G401.6 (cell line): ENCODE measurements at regions not wholly inside any gene's neighbourhood (a gene's known extent, or its start where the extent isn't known, plus 50 kb on each side); places are given as distances from the start of the nearest gene placed in this dataset.
A peak's percentile ranks its signal among the peaks of the same experiment; 100 is the strongest.

ENCODE experiments used
- FAIRE-seq: peaks from 2 replicates; lab custom pipeline; 2012; peaks lifted over from hg19 to GRCh38; lab: Jason Lieb, UNC

DNA sequence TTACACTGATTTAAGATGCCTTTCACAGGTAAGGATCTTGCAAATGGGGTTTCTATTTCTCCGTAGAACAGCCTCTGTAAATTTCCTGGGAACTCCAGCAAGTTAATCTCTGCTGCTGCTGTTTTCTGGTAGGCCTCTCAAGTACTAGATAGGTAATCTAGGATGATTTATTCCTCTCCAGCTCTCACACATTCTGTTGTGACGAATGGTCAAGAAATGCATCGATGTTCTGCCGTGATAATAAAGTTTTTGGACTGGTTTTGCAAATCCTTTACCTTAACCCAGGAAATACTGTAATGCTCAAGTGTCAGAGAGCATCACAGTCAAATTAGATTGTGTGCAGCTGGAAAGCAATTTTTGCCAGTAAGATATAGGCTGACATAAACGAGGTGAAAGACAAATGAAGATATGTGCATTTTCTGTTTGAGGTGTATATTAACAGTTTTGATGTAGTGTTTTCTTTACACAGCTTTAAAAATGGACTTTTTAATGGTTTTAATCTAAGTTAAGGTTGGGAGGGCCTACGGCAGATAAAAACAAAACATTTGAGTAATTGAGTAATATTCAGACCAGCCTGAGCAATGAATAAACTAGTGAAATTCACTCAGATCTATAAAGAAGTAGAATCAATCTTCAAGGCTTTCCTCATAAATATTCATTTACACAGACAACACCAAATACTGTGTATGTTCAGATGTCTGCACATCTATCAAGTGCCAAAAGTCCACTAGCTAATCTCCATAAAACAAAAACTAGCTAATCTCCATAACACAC is 300.6 kb upstream of the EDIL3 start:
- no peak for FAIRE-seq

DNA sequence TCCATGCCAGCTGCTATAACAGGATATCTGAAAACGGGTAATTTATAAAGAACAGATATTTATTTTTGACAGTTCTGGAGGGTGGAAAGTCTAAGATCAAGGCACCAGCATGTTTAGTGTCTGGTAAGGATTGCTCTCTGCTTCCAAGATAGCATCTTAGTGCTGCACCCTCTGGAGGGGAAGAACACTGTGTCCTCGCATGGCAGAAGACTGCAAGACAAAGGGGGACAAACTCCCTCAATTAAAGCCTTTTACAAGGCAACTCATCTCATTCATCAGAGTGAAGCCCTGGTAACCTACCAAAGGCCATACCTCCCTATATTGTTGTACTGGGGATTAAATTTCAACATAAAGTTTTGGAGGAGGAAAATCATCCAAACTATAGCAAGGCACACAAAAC is 298.9 kb upstream of the EDIL3 start:
- FAIRE-seq: no peak

GRCh38 chr5:84682531-84682930 is 297.9 kb upstream of the EDIL3 start:
- FAIRE-seq: no peak

- no peak for FAIRE-seq
Observed at GRCh38 chr5:84680908-84681307, 296.2 kb upstream of the EDIL3 start.

GRCh38 chr5:84673785-84674184 is 289.1 kb upstream of the EDIL3 start:
- FAIRE-seq: no peak

GRCh38 chr5:84667576-84667975 is 282.9 kb upstream of the EDIL3 start:
- no peak for FAIRE-seq

- FAIRE-seq: no peak
Observed at GRCh38 chr5:84650429-84650828, 265.7 kb upstream of the EDIL3 start.

DNA sequence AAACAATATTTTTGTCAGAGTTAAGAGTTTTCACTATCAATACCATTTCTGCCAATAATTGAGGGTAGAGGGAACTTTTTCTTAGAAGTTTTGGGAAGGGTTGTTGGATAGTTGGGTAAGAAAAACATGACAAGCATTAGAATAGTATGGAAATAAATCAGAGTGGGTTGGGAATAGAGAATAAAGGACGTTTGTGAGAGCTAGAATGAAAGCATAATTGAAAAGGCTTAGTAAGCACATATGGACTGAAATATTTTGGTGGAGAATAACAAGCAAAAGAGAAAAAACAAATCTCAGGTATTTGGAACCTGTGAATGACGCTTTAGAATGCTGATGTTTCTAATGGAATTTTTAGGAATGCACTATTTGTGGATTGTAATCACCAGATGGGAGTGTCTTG is 262.9 kb upstream of the EDIL3 start:
- no peak for FAIRE-seq

- FAIRE-seq: no peak
Observed at GRCh38 chr5:84642795-84643194, 258.1 kb upstream of the EDIL3 start.

DNA sequence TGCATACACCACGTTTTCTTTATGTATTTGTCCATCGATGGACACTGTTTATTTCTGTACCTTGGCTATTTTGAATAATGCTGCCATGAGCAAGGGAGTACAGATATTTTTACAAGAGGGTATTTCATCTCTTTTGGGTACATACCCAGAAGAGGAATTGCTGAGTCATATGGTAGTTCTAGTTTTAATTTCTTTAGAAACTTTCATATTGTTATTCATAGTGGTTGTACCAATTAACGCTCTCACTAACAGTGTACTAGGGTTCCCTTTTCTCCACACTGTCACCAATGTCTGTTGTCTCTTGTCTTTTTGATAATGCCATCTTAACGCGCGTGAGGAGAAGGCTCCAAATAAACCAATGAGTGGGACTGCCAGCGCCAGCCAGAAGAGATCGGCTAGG is 257.6 kb upstream of the EDIL3 start:
- FAIRE-seq: no peak

DNA sequence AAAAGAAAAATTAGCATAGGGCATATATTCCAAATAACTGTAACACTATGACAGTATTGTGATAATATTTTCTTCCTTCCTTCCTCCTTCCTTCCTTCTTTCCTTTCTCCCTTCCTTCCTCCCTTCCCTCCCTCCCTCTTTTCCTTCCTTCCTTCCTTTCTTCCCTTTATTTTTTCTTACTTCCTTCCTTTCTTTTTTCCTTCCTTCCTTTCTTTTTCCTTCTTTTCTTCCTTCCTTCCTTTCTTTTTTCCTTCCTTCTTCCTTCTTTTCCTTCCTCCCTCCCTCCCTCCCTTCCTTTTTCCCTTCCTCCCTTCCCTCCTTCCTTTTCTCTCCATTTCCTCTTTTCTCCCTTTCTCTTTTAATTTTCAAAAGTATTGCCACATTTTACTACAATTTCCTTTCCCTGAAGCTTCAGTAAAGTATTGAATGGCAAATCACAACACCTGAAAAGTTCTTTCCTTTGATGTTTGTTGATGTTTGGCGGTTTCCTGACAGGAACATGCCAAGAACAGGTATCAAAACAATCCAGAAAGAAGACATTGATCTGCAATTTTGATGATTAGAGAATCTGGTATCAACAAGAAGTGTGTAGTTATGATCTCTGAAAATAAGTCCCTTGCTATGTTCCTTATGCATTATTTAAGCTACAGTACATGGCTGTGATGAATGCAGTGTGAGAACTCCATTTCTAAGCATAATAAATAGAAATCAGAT is 253.1 kb upstream of the EDIL3 start:
- FAIRE-seq: no peak

GRCh38 chr5:84635235-84636055 is 250.8 kb upstream of the EDIL3 start:
- no peak for FAIRE-seq

DNA sequence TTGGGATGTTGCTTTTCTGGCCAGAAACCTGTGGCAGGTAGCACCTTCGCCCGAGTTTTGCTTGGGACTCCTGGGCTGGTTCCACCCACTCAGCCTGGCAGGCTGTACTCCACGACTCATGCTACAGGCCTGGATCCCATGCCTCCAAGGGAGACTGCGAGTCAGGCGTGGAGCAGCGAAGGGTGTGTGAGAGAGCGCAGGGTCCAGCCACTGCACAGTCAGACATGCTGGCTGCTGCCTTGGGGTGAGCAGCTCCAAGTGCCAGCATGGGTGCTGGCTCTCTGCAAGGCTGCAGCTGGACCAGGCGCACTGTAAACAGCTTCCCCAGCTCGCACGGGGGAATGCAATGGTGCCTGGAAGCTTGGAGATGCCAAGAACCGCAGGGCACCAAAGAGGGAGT is 249.6 kb upstream of the EDIL3 start:
- no peak for FAIRE-seq

GRCh38 chr5:84632418-84632817 is 247.7 kb upstream of the EDIL3 start:
- FAIRE-seq: no peak

DNA sequence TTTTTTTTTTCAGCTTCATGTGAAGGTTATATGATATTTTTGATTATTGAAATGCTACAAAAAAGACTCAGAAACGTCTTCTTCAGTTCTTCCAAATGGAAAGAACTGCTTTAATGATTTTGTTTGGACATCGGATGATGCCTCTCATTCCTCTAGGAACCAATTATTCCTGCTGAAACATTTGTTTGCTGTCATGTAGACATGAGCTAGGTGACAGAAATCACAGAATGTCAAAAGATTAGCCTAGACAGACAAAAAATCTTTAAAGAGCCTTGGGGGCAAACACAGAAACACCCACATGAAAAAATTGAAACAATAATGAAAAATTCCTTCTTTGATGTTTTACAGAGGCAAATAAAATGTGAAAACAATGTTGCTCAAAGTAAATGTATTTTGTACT is 244.2 kb upstream of the EDIL3 start:
- no peak for FAIRE-seq

DNA sequence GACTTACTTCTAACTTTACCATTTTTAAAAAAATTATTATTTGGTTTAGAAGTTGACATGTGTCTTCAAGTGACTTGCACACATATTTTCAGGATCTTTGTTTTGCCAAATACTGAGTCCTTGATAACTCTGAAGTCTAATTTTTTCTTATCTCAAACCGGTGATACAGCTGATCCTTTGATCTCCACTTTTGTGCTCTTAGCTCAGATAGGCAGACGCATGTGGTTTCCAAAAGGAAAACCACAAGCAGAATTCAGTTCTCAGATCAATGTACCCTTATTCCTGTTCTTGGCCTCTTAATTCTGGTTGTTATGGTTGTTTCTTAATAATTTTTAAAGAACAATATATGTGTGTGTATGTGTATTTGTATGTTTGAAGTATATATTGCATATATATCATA is 238.3 kb upstream of the EDIL3 start:
- FAIRE-seq: no peak

GRCh38 chr5:84622461-84622860 is 237.8 kb upstream of the EDIL3 start:
- FAIRE-seq: no peak

DNA sequence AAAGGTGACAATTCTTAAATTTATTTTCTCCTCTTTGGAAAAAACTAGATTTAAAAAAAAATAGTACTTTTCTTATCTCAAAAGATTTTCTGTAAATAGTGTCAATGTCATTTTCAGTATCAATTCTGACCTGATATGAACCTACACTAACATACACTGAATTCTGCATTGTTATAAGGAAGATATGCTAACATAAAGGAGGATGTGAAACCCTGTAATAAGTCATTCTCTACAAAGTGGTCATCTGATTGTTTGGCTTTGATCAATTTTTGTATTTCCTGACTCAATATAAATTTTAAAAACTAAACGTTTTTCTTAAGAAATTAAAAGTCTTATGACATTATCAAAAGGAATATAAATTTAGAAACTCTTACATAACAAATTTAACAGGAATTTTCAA is 233.6 kb upstream of the EDIL3 start:
- peak; percentile 74 for FAIRE-seq

DNA sequence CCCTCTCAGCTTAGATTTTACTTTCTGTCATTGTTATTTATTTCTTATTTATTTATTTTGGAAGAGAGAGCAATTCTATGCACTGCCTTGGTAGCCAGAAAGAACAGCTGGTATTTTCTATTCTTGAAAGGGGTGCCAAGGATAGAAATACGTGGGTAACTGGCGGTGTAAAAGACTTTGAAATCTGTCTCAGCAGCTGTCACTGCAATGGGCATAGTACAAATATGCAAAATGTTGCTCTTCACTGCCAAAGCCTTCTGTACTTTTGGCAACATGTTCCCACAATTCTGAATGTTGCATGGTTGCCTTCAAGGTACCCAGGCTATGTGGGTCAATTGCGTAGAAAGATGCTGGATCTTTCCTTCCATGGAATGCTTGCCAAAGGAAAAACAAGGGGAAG is 230.2 kb upstream of the EDIL3 start:
- FAIRE-seq: no peak

DNA sequence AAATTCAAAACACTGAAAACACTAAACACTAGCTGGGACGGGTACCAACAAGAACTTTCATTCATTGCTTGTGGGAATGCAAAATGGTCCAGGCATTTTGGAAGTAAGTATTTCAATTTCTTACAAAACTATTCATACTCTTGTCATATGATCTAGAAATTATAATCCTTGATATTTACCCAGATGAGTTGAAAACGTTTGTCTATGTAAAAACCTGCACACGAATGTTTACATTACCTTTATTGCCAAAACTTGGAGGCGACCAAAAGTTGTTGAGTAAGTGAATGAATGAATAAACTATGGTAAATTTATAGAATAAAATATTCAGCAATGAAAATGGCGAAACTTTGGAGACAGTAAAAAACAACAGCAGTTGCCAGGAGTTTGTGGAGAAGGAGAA is 222.1 kb upstream of the EDIL3 start:
- no peak for FAIRE-seq

DNA sequence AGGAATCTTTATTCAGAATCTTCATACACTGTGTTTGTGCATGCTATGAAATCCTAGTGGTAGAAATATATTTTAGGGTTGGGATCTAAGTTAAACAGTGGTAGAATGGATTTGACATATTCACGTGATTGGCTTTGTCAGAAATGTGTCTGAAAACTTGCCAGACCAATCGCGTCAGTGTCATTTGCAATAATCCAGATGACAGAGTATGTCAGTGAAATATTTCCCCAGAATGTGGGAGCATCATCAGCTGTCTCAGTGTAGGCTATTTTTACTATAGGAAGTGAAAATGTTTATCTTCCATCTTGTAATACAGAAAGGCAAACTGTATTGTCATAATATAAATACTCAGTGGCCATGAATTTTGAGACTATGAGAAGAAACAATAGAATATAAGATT is 220.6 kb upstream of the EDIL3 start:
- FAIRE-seq: no peak

GRCh38 chr5:84603568-84604185 is 219.0 kb upstream of the EDIL3 start:
- FAIRE-seq: no peak

- no peak for FAIRE-seq
Observed at GRCh38 chr5:84602371-84602771, 217.7 kb upstream of the EDIL3 start.
